ENCODE measurements at regions not wholly inside any gene's neighbourhood (a gene's known extent, or its start where the extent isn't known, plus 50 kb on each side); places are given as distances from the start of the nearest gene placed in this dataset.

- TF ChIP-seq CTCF (IDR thresholded peaks at IDR 0.05; ENCODE audit: insufficient read depth, low read length, poor library complexity, severe bottlenecking), result no peak
- Histone ChIP-seq H3K36me3 (ENCODE audit: control insufficient read depth, insufficient read depth, low read length) (no peaks in the 10 kb centered on the region), H3K27me3 (ENCODE audit: control insufficient read depth, insufficient read depth, low read length) (no peaks in the 10 kb centered on the region), H3K4me3 (ENCODE audit: low read depth, low read length) (no peak overlapping the region)
- DNase-seq (ENCODE audit: low read depth), result no peak
Measured at GRCh38 chr13:80055847-80056246, 285.1 kb downstream of the SPRY2 start.

GRCh38 chr13:80054806-80055205 is 286.1 kb downstream of the SPRY2 start:
- Histone ChIP-seq H3K36me3 (ENCODE audit: control insufficient read depth, insufficient read depth, low read length) (no peaks in the 10 kb centered on the region), H3K4me3 (ENCODE audit: low read depth, low read length) (no peak overlapping the region), H3K27me3 (ENCODE audit: control insufficient read depth, insufficient read depth, low read length) (no peaks in the 10 kb centered on the region)
- DNase-seq (ENCODE audit: low read depth), result no peak
- TF ChIP-seq CTCF (IDR thresholded peaks at IDR 0.05; ENCODE audit: insufficient read depth, low read length, poor library complexity, severe bottlenecking), result no peak

- Histone ChIP-seq H3K4me3 (ENCODE audit: low read depth, low read length) (no peak overlapping the region), H3K27me3 (ENCODE audit: control insufficient read depth, insufficient read depth, low read length) (no peaks in the 10 kb centered on the region), H3K36me3 (ENCODE audit: control insufficient read depth, insufficient read depth, low read length) (no peaks in the 10 kb centered on the region)
- DNase-seq (ENCODE audit: low read depth), result no peak
- TF ChIP-seq CTCF (IDR thresholded peaks at IDR 0.05; ENCODE audit: insufficient read depth, low read length, poor library complexity, severe bottlenecking), result no peak
Measured at GRCh38 chr13:80052286-80052685, 288.6 kb downstream of the SPRY2 start.

- TF ChIP-seq CTCF (IDR thresholded peaks at IDR 0.05; ENCODE audit: insufficient read depth, low read length, poor library complexity, severe bottlenecking), result no peak
- Histone ChIP-seq H3K4me3 (ENCODE audit: low read depth, low read length) (no peak overlapping the region), H3K27me3 (ENCODE audit: control insufficient read depth, insufficient read depth, low read length) (no peaks in the 10 kb centered on the region), H3K36me3 (ENCODE audit: control insufficient read depth, insufficient read depth, low read length) (no peaks in the 10 kb centered on the region)
- DNase-seq (ENCODE audit: low read depth), result no peak
Measured at GRCh38 chr13:80050252-80050651, 290.7 kb downstream of the SPRY2 start.

GRCh38 chr13:80048802-80049201 is 292.1 kb downstream of the SPRY2 start:
- Histone ChIP-seq H3K27me3 (ENCODE audit: control insufficient read depth, insufficient read depth, low read length) (no peaks in the 10 kb centered on the region), H3K36me3 (ENCODE audit: control insufficient read depth, insufficient read depth, low read length) (no peaks in the 10 kb centered on the region), H3K4me3 (ENCODE audit: low read depth, low read length) (no peak overlapping the region)
- TF ChIP-seq CTCF (IDR thresholded peaks at IDR 0.05; ENCODE audit: insufficient read depth, low read length, poor library complexity, severe bottlenecking), result no peak
- DNase-seq (ENCODE audit: low read depth), result peak; percentile 93

GRCh38 chr13:80048030-80048429 is 292.9 kb downstream of the SPRY2 start:
- no peak for TF ChIP-seq CTCF (IDR thresholded peaks at IDR 0.05; ENCODE audit: insufficient read depth, low read length, poor library complexity, severe bottlenecking)
- no peak for DNase-seq (ENCODE audit: low read depth)
- H3K36me3 ChIP-seq (ENCODE audit: control insufficient read depth, insufficient read depth, low read length), result no peaks in the 10 kb centered on the region
- H3K4me3 ChIP-seq (ENCODE audit: low read depth, low read length), result no peak overlapping the region
- H3K27me3 ChIP-seq (ENCODE audit: control insufficient read depth, insufficient read depth, low read length), result no peaks in the 10 kb centered on the region
